CD4-positive, alpha-beta T cell treated with Interleukin-6 for 4 hours (primary cell): ENCODE measurements at regions not wholly inside any gene's neighbourhood (a gene's known extent, or its start where the extent isn't known, plus 50 kb on each side); places are given as distances from the start of the nearest gene placed in this dataset.

Experiments used
- DNase-seq: peaks from one replicate; pipeline ENCODE4 v3.0.0-alpha.2; 2020; ENCODE audit warnings: mixed read lengths

- DNase-seq: no peak
Observed at GRCh38 chr20:40442181-40442963, 246.7 kb downstream of the MAFB start.

GRCh38 chr20:40441771-40442170, 247.3 kb downstream of the MAFB start:
- DNase-seq: no peak

GRCh38 chr20:40438161-40438830, 250.7 kb downstream of the MAFB start:
- DNase-seq: no peak

- DNase-seq: no peak
Observed at GRCh38 chr20:40436011-40436410, 253.0 kb downstream of the MAFB start.

- no peak for DNase-seq
Observed at GRCh38 chr20:40435146-40435895, 253.7 kb downstream of the MAFB start.

GRCh38 chr20:40434122-40434521, 254.9 kb downstream of the MAFB start:
- no peak for DNase-seq

GRCh38 chr20:40433341-40433861, 255.6 kb downstream of the MAFB start:
- no peak for DNase-seq

- DNase-seq: no peak
Observed at GRCh38 chr20:40431611-40432010, 257.4 kb downstream of the MAFB start.

GRCh38 chr20:40431112-40431511, 257.9 kb downstream of the MAFB start:
- DNase-seq: no peak

- DNase-seq: no peak
Observed at GRCh38 chr20:40427026-40427425, 262.0 kb downstream of the MAFB start.

- no peak for DNase-seq
Observed at GRCh38 chr20:40424695-40425094, 264.3 kb downstream of the MAFB start.

GRCh38 chr20:40422656-40423055, 266.4 kb downstream of the MAFB start:
- DNase-seq: no peak

GRCh38 chr20:40416274-40416673, 272.8 kb downstream of the MAFB start:
- no peak for DNase-seq

- no peak for DNase-seq
Observed at GRCh38 chr20:40414843-40415615, 274.0 kb downstream of the MAFB start.

GRCh38 chr20:40410028-40410427, 279.0 kb downstream of the MAFB start:
- DNase-seq: no peak

GRCh38 chr20:40397467-40397866, 291.6 kb downstream of the MAFB start:
- DNase-seq: no peak

- DNase-seq: no peak
Observed at GRCh38 chr20:40393197-40394079, 295.6 kb downstream of the MAFB start.

GRCh38 chr20:40390654-40391053, 298.4 kb downstream of the MAFB start:
- no peak for DNase-seq

- no peak for DNase-seq
Observed at GRCh38 chr20:40370800-40371199, 318.2 kb downstream of the MAFB start.

GRCh38 chr20:40368876-40369275, 320.2 kb downstream of the MAFB start:
- no peak for DNase-seq

- DNase-seq: no peak
Observed at GRCh38 chr20:40361916-40362315, 327.1 kb downstream of the MAFB start.
